ENCODE measurements at regions not wholly inside any gene's neighbourhood (a gene's known extent, or its start where the extent isn't known, plus 50 kb on each side); places are given as distances from the start of the nearest gene placed in this dataset.

GRCh38 chr16:59113004-59113670 is 379.0 kb upstream of the GOT2 start:
- TF ChIP-seq POLR2AphosphoS5 (IDR thresholded peaks at IDR 0.05), result no peak
- no peak for TF ChIP-seq POLR2A (IDR thresholded peaks at IDR 0.05)
- TF ChIP-seq CTCF (IDR thresholded peaks at IDR 0.05), result no peak
